ENCODE measurements at regions not wholly inside any gene's neighbourhood (a gene's known extent, or its start where the extent isn't known, plus 50 kb on each side); places are given as distances from the start of the nearest gene placed in this dataset.

- Mint-ChIP-seq H3K9me3 (peaks cover 3% of the 10 kb centered on the region in 2 donors), H3K27me3 (ENCODE audit: low read depth) (no peaks in the 10 kb centered on the region), H3K4me3 (no peak overlapping the region), H3K4me1 (ENCODE audit: low read depth) (no peaks in the 10 kb centered on the region), H3K36me3 (ENCODE audit: insufficient read depth in 2 of 2) (no peaks in the 10 kb centered on the region), H3K27ac (no peak overlapping the region)
- ATAC-seq (replicated peaks in 1 of 2) (no peak), DNase-seq (no peak)
These were observed 80.0 kb downstream of the CENPW start for GRCh38 chr6:126419901-126420300.

- ATAC-seq (replicated peaks in 1 of 2) (no peak), DNase-seq (no peak)
- Mint-ChIP-seq H3K27me3 (ENCODE audit: low read depth) (no peaks in the 10 kb centered on the region), H3K4me1 (ENCODE audit: low read depth) (no peaks in the 10 kb centered on the region), H3K27ac (no peak overlapping the region), H3K9me3 (no peaks in the 10 kb centered on the region), H3K36me3 (ENCODE audit: insufficient read depth in 2 of 2) (no peaks in the 10 kb centered on the region), H3K4me3 (no peak overlapping the region)
These were observed 83.0 kb downstream of the CENPW start for GRCh38 chr6:126422912-126423311.

GRCh38 chr6:126427713-126428112, 87.8 kb downstream of the CENPW start:
- ATAC-seq (replicated peaks in 1 of 2) (no peak), DNase-seq (no peak)
- Mint-ChIP-seq H3K27ac (no peak overlapping the region), H3K4me3 (no peak overlapping the region), H3K9me3 (no peaks in the 10 kb centered on the region), H3K36me3 (ENCODE audit: insufficient read depth in 2 of 2) (no peaks in the 10 kb centered on the region), H3K4me1 (ENCODE audit: low read depth) (no peaks in the 10 kb centered on the region), H3K27me3 (ENCODE audit: low read depth) (no peaks in the 10 kb centered on the region)

- DNase-seq (no peak), ATAC-seq (replicated peaks in 1 of 2) (no peak)
- H3K36me3 Mint-ChIP-seq (ENCODE audit: insufficient read depth in 2 of 2), result no peaks in the 10 kb centered on the region
- no peaks in the 10 kb centered on the region for H3K4me1 Mint-ChIP-seq (ENCODE audit: low read depth)
- H3K4me3 Mint-ChIP-seq, result no peak overlapping the region
- no peaks in the 10 kb centered on the region for H3K27me3 Mint-ChIP-seq (ENCODE audit: low read depth)
- H3K27ac Mint-ChIP-seq, result no peak overlapping the region
- no peaks in the 10 kb centered on the region for H3K9me3 Mint-ChIP-seq
These were observed 90.0 kb downstream of the CENPW start for GRCh38 chr6:126429866-126430265.

- H3K4me1 Mint-ChIP-seq (ENCODE audit: low read depth), result no peaks in the 10 kb centered on the region
- H3K27me3 Mint-ChIP-seq (ENCODE audit: low read depth), result no peaks in the 10 kb centered on the region
- ATAC-seq (replicated peaks in 1 of 2) (no peak), DNase-seq (no peak)
- no peaks in the 10 kb centered on the region for H3K9me3 Mint-ChIP-seq
- H3K4me3 Mint-ChIP-seq, result no peak overlapping the region
- H3K27ac Mint-ChIP-seq, result no peak overlapping the region
- no peaks in the 10 kb centered on the region for H3K36me3 Mint-ChIP-seq (ENCODE audit: insufficient read depth in 2 of 2)
These were observed 92.6 kb downstream of the CENPW start for GRCh38 chr6:126432564-126432963.

- DNase-seq (no peak), ATAC-seq (replicated peaks in 1 of 2) (no peak)
- Mint-ChIP-seq H3K9me3 (no peaks in the 10 kb centered on the region), H3K27me3 (ENCODE audit: low read depth) (no peaks in the 10 kb centered on the region), H3K4me3 (no peak overlapping the region), H3K4me1 (ENCODE audit: low read depth) (no peaks in the 10 kb centered on the region), H3K36me3 (ENCODE audit: insufficient read depth in 2 of 2) (no peaks in the 10 kb centered on the region), H3K27ac (no peak overlapping the region)
These were observed 94.0 kb downstream of the CENPW start for GRCh38 chr6:126433927-126434326.

- DNase-seq (no peak), ATAC-seq (replicated peaks in 1 of 2) (no peak)
- no peaks in the 10 kb centered on the region for H3K9me3 Mint-ChIP-seq
- H3K27ac Mint-ChIP-seq, result no peak overlapping the region
- H3K4me3 Mint-ChIP-seq, result no peak overlapping the region
- H3K4me1 Mint-ChIP-seq (ENCODE audit: low read depth), result no peaks in the 10 kb centered on the region
- no peaks in the 10 kb centered on the region for H3K27me3 Mint-ChIP-seq (ENCODE audit: low read depth)
- H3K36me3 Mint-ChIP-seq (ENCODE audit: insufficient read depth in 2 of 2), result no peaks in the 10 kb centered on the region
These were observed 97.3 kb downstream of the CENPW start for GRCh38 chr6:126437205-126437604.

GRCh38 chr6:126439040-126439439, 99.1 kb downstream of the CENPW start:
- H3K27me3 Mint-ChIP-seq (ENCODE audit: low read depth), result no peaks in the 10 kb centered on the region
- no peak overlapping the region for H3K4me3 Mint-ChIP-seq
- H3K36me3 Mint-ChIP-seq (ENCODE audit: insufficient read depth in 2 of 2), result no peaks in the 10 kb centered on the region
- no peak overlapping the region for H3K27ac Mint-ChIP-seq
- H3K9me3 Mint-ChIP-seq, result no peaks in the 10 kb centered on the region
- no peaks in the 10 kb centered on the region for H3K4me1 Mint-ChIP-seq (ENCODE audit: low read depth)
- no peak for DNase-seq
- no peak for ATAC-seq (replicated peaks in 1 of 2)

DNA sequence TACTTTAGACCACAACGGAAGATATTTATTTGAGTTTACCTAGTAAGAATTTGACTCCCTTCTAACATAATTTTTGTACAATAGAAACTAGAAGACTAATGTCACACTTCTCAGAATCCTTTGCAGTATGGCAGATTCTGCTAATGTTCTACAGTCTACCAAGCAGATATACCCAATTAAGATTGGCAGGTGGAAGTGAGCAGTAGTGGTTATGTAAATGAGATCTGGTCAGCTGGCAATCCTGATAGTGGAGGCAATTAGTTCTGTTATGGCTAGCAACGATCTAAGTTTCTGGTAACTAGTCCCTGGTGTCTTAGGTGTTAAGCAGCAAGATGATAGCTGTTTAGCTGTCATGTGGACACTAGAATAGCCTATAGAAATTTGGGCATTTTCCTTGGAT, 101.0 kb downstream of the CENPW start:
- no peak overlapping the region for H3K4me3 Mint-ChIP-seq
- H3K36me3 Mint-ChIP-seq (ENCODE audit: insufficient read depth in 2 of 2), result no peaks in the 10 kb centered on the region
- ATAC-seq (replicated peaks in 1 of 2) (no peak), DNase-seq (no peak)
- no peaks in the 10 kb centered on the region for H3K4me1 Mint-ChIP-seq (ENCODE audit: low read depth)
- H3K27ac Mint-ChIP-seq, result no peak overlapping the region
- no peaks in the 10 kb centered on the region for H3K9me3 Mint-ChIP-seq
- no peaks in the 10 kb centered on the region for H3K27me3 Mint-ChIP-seq (ENCODE audit: low read depth)

DNA sequence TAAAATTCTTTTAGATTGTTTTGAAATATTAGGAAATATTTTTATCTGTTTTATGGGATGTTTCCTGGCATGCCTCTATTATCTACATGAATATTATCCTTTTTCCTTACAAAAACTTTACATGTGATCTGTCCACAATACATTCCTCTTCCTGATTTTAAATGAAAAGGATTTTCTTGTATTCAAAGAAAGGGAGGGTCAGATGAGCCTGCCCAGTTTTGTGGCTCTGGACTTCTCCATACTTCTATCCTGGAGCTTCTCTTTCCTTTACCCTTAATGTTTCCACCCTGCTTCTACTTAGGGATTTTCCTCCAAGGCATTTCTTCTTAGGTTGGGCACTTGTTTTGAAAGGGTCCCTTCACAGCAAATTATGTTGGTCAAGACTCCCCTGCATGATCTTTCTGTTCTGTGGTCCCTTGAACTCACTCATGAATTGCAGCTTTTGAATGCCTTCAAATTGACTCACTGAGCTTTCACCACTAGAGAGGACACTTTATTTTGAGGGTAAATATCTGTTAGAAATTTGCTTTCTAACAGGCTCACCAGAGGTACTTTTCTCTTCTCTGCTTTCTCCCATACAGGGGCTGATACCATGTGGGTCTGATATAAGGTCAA, 104.9 kb downstream of the CENPW start:
- H3K27me3 Mint-ChIP-seq (ENCODE audit: low read depth), result no peaks in the 10 kb centered on the region
- no peaks in the 10 kb centered on the region for H3K4me1 Mint-ChIP-seq (ENCODE audit: low read depth)
- no peak for ATAC-seq (replicated peaks in 1 of 2)
- H3K36me3 Mint-ChIP-seq (ENCODE audit: insufficient read depth in 2 of 2), result no peaks in the 10 kb centered on the region
- H3K4me3 Mint-ChIP-seq, result no peak overlapping the region
- no peaks in the 10 kb centered on the region for H3K9me3 Mint-ChIP-seq
- DNase-seq, result no peak
- no peak overlapping the region for H3K27ac Mint-ChIP-seq

DNA sequence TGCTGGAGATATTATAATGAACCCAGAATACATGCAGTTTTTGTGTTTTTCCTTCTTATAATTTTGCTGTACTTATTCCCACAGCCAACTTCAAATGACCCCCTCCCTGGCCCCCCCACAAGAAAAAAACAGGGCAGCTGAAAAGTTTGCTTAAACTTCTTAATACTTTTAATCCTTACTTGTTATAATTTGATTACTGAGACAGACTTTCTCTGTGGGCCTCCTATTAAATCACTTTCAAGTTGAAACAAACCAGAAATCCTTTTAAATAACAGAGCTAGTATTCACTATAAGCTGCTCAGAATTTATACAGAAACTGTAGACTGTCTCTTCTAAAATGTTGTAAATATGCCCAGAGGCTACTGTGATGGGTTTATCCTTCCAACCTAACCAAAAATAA, 106.3 kb downstream of the CENPW start:
- H3K4me3 Mint-ChIP-seq, result no peak overlapping the region
- no peak for ATAC-seq (replicated peaks in 1 of 2)
- H3K36me3 Mint-ChIP-seq (ENCODE audit: insufficient read depth in 2 of 2), result no peaks in the 10 kb centered on the region
- DNase-seq, result no peak
- H3K27ac Mint-ChIP-seq, result no peak overlapping the region
- H3K27me3 Mint-ChIP-seq (ENCODE audit: low read depth), result no peaks in the 10 kb centered on the region
- no peaks in the 10 kb centered on the region for H3K9me3 Mint-ChIP-seq
- no peaks in the 10 kb centered on the region for H3K4me1 Mint-ChIP-seq (ENCODE audit: low read depth)

- no peak overlapping the region for H3K27ac Mint-ChIP-seq
- H3K4me3 Mint-ChIP-seq, result no peak overlapping the region
These were observed 107.5 kb downstream of the CENPW start for GRCh38 chr6:126447367-126447766.

GRCh38 chr6:126461045-126461444, 121.1 kb downstream of the CENPW start:
- Mint-ChIP-seq H3K27ac (no peak overlapping the region), H3K4me3 (no peak overlapping the region), H3K36me3 (ENCODE audit: insufficient read depth in 2 of 2) (no peaks in the 10 kb centered on the region), H3K9me3 (no peaks in the 10 kb centered on the region), H3K27me3 (ENCODE audit: low read depth) (no peaks in the 10 kb centered on the region), H3K4me1 (ENCODE audit: low read depth) (no peaks in the 10 kb centered on the region)
- ATAC-seq (replicated peaks in 1 of 2) (no peak), DNase-seq (no peak)

More at GRCh38 chr6:126447367-126447766, 107.5 kb downstream of the CENPW start:
- Mint-ChIP-seq H3K36me3 (ENCODE audit: insufficient read depth in 2 of 2) (no peaks in the 10 kb centered on the region), H3K27me3 (ENCODE audit: low read depth) (no peaks in the 10 kb centered on the region), H3K9me3 (no peaks in the 10 kb centered on the region), H3K4me1 (ENCODE audit: low read depth) (no peaks in the 10 kb centered on the region)
- DNase-seq (no peak), ATAC-seq (replicated peaks in 1 of 2) (no peak)

DNA sequence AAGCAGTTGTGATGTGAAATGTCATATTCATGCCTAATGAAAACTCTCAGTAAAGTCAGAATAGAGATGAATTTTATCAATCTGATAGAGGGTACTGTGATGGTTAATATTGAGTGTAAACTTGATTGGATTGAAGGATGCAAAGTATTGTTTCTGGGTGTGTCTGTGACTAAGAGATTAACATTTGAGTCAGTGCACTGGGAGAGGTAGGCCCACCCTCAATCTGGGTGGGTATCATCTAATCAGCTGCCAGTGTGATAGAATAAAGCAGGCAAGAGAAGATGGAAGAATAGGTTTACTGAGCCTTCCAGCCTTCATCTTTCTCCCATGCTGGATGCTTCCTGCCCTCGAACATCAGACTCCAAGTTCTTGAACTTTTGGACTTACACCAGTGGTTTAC, 124.3 kb downstream of the CENPW start:
- DNase-seq, result no peak
- H3K4me1 Mint-ChIP-seq (ENCODE audit: low read depth), result no peaks in the 10 kb centered on the region
- no peak overlapping the region for H3K27ac Mint-ChIP-seq
- no peak for ATAC-seq (replicated peaks in 1 of 2)
- H3K36me3 Mint-ChIP-seq (ENCODE audit: insufficient read depth in 2 of 2), result no peaks in the 10 kb centered on the region
- H3K9me3 Mint-ChIP-seq, result peaks cover 1 to 3% of the 10 kb centered on the region in 2 donors
- no peaks in the 10 kb centered on the region for H3K27me3 Mint-ChIP-seq (ENCODE audit: low read depth)
- H3K4me3 Mint-ChIP-seq, result no peak overlapping the region
